A549 (cell line): ENCODE measurements at regions not wholly inside any gene's neighbourhood (a gene's known extent, or its start where the extent isn't known, plus 50 kb on each side); places are given as distances from the start of the nearest gene placed in this dataset.
A peak's percentile ranks its signal among the peaks of the same experiment; 100 is the strongest.

Experiments
- ATAC-seq, 2 experiments: fragments of 200-7000 bp in 1 of 2; fragments of >200 bp in 1 of 2; cut with Nextera tagmentation in 1 of 2; cut with Tn5 transposase in 1 of 2; 3 replicates each; pipeline versions ENCODE4 v1.8.0 to v1.9.1; 2018 to 2020; ENCODE audit warnings: mild to moderate bottlenecking in 1 of 2, moderate library complexity in 1 of 2
- CTCF ChIA-PET: fragments of 300-600 bp; sonication (Branson Sonifier 250); formaldehyde crosslinking; extraction: SDS; loops from one replicate; lab custom pipeline; 2021; ENCODE audit warnings: antibody characterized with exemption, inconsistent platforms; lab: Yijun Ruan, JAX
- POLR2A ChIA-PET: fragments of 350-600 bp; formaldehyde crosslinking; extraction: SDS; loops from one replicate; lab custom pipeline; 2021; ENCODE audit warnings: antibody characterized with exemption, inconsistent platforms; lab: Yijun Ruan, JAX
- DNase-seq, 2 experiments: peaks; one replicate each; pipeline versions ENCODE4 v3.0.0 to v3.0.0-alpha.2; 2011 to 2016; ENCODE audit warnings: low read depth in 1 of 2, low spot score in 1 of 2
- FAIRE-seq: peaks from 2 replicates; lab custom pipeline; 2011; peaks lifted over from hg19 to GRCh38; lab: Jason Lieb, UNC
- H3K27ac ChIP-seq, 2 experiments: fragments of >200 bp; sonication (Bioruptor Twin); formaldehyde crosslinking; 3 replicates each; pipeline ENCODE4 v1.5.1; 2016 to 2017
- H3K4me1 ChIP-seq: fragments of >200 bp; sonication (Bioruptor Twin); formaldehyde crosslinking; 3 replicates; pipeline ENCODE4 v1.6.1; 2016
- H3K4me2 ChIP-seq: fragments of >200 bp; sonication (Bioruptor Twin); formaldehyde crosslinking; 3 replicates; pipeline ENCODE4 v1.6.1; 2016
- H3K4me3 ChIP-seq: fragments of >200 bp; sonication (Bioruptor Twin); formaldehyde crosslinking; 3 replicates; pipeline ENCODE4 v1.5.1; 2016
- H3K9me3 ChIP-seq: fragments of >200 bp; sonication (Bioruptor Twin); formaldehyde crosslinking; 3 replicates; pipeline ENCODE4 v1.6.1; 2016
- ATOH8 ChIP-seq: fragments of 250-450 bp; sonication (Bioruptor Pico); IDR thresholded peaks from 2 replicates; pipeline ENCODE4 v1.5.0; 2020; ENCODE audit warnings: low read depth, mild to moderate bottlenecking, moderate library complexity
- BCL3 ChIP-seq: fragments of >200 bp; sonication (Bioruptor Twin); formaldehyde crosslinking; IDR thresholded peaks from 3 replicates; pipeline ENCODE4 v1.6.1; 2016
- CBX2 ChIP-seq: fragments of 200-600 bp; sonication (generic); IDR thresholded peaks from 2 replicates; pipeline ENCODE4 v1.6.1; 2016; ENCODE audit warnings: low read depth, mild to moderate bottlenecking, borderline replicate concordance
- CHD2 ChIP-seq: fragments of 150-350 bp; IDR thresholded peaks from 2 replicates; pipeline ENCODE4 v1.6.1; 2014; ENCODE audit warnings: low read length; ENCODE audit not compliant: partially characterized antibody
- CHD4 ChIP-seq: fragments of 200-600 bp; sonication (generic); IDR thresholded peaks from 2 replicates; pipeline ENCODE4 v1.6.1; 2016; ENCODE audit warnings: antibody characterized with exemption, mild to moderate bottlenecking, borderline replicate concordance
- E2F6 ChIP-seq: IDR thresholded peaks from 2 replicates; pipeline ENCODE4 v1.6.1; 2012; ENCODE audit warnings: low read depth, borderline replicate concordance
- EHF ChIP-seq: fragments of 250-450 bp; sonication (Bioruptor Pico); IDR thresholded peaks from 2 replicates; pipeline ENCODE4 v1.5.0; 2020; ENCODE audit warnings: mild to moderate bottlenecking
- EHMT2 ChIP-seq: fragments of 200-600 bp; sonication (generic); IDR thresholded peaks from 2 replicates; pipeline ENCODE4 v1.6.1; 2016; ENCODE audit warnings: antibody characterized with exemption, low read depth, mild to moderate bottlenecking, moderate library complexity
- ELK1 ChIP-seq: fragments of 150-350 bp; IDR thresholded peaks from 2 replicates; pipeline ENCODE4 v1.6.1; 2014; ENCODE audit warnings: low read depth, mild to moderate bottlenecking, low read length
- EP300 ChIP-seq, 2 experiments: fragments of >200 bp; sonication (Bioruptor Twin); formaldehyde crosslinking; IDR thresholded peaks; 2 replicates in 1 of 2; 3 replicates in 1 of 2; pipeline ENCODE4 v1.6.1; 2016 to 2017
- FOSL2 ChIP-seq, 2 experiments: fragments of 450-650 bp in 1 of 2; fragments of >200 bp in 1 of 2; sonication (Bioruptor Twin) in 1 of 2; formaldehyde crosslinking; IDR thresholded peaks; 2 replicates each; pipeline versions ENCODE4 v1.5.0 to v1.6.1; 2016 to 2020; ENCODE audit warnings: mild to moderate bottlenecking in 1 of 2, moderate library complexity in 1 of 2
- GATA3 ChIP-seq: IDR thresholded peaks from 2 replicates; pipeline ENCODE4 v1.6.1; 2012; ENCODE audit warnings: borderline replicate concordance
- HDAC2 ChIP-seq: fragments of 200-600 bp; sonication (generic); IDR thresholded peaks from 2 replicates; pipeline ENCODE4 v1.6.1; 2016
- HES2 ChIP-seq: fragments of >200 bp; sonication (Bioruptor Twin); formaldehyde crosslinking; IDR thresholded peaks from 2 replicates; pipeline ENCODE4 v1.6.1; 2016
- HEYL ChIP-seq: fragments of 250-450 bp; sonication (Bioruptor Pico); IDR thresholded peaks from 2 replicates; pipeline ENCODE4 v1.8.0; 2021; ENCODE audit warnings: mild to moderate bottlenecking, moderate library complexity
- HOXA7 ChIP-seq: fragments of 250-450 bp; sonication (Bioruptor Pico); IDR thresholded peaks from 2 replicates; pipeline ENCODE4 v1.5.0; 2020; ENCODE audit warnings: mild to moderate bottlenecking, moderate library complexity
- HOXB13 ChIP-seq: fragments of 250-450 bp; sonication (Bioruptor Pico); IDR thresholded peaks from 2 replicates; pipeline ENCODE4 v1.5.0; 2020; ENCODE audit warnings: low read depth, mild to moderate bottlenecking, moderate library complexity
- KDM1A ChIP-seq: fragments of 200-600 bp; sonication (generic); IDR thresholded peaks from 2 replicates; pipeline ENCODE4 v1.6.1; 2016; ENCODE audit warnings: low read depth, mild to moderate bottlenecking
- MAFK ChIP-seq: fragments of 450-650 bp; IDR thresholded peaks from 2 replicates; pipeline ENCODE4 v1.6.1; 2014; ENCODE audit not compliant: partially characterized antibody
- MAZ ChIP-seq: fragments of 150-350 bp; IDR thresholded peaks from 2 replicates; pipeline ENCODE4 v1.6.1; 2014; ENCODE audit warnings: antibody characterized with exemption, low read depth, low read length, borderline replicate concordance
- PHF8 ChIP-seq: fragments of 200-600 bp; sonication (generic); IDR thresholded peaks from 2 replicates; pipeline ENCODE4 v1.6.1; 2016; ENCODE audit warnings: low read depth, mild to moderate bottlenecking, antibody characterized with exemption, moderate library complexity, borderline replicate concordance
- POLR2A ChIP-seq: IDR thresholded peaks from 2 replicates; pipeline ENCODE4 v1.6.1; 2012; ENCODE audit warnings: mild to moderate bottlenecking, low read length
- RARB ChIP-seq: fragments of 250-450 bp; sonication (Bioruptor Pico); IDR thresholded peaks from 2 replicates; pipeline ENCODE4 v1.8.0; 2021; ENCODE audit warnings: mild to moderate bottlenecking, moderate library complexity
- RCOR1 ChIP-seq: fragments of 150-350 bp; IDR thresholded peaks from 2 replicates; pipeline ENCODE4 v1.6.1; 2014; ENCODE audit warnings: antibody characterized with exemption, low read length, low read depth
- RNF2 ChIP-seq: fragments of 200-600 bp; sonication (generic); IDR thresholded peaks from 2 replicates; pipeline ENCODE4 v1.6.1; 2016; ENCODE audit warnings: low read depth, mild to moderate bottlenecking, antibody characterized with exemption, moderate library complexity, borderline replicate concordance
- SMC3 ChIP-seq: fragments of >200 bp; sonication (Bioruptor Twin); formaldehyde crosslinking; IDR thresholded peaks from 3 replicates; pipeline ENCODE4 v1.6.1; 2018; ENCODE audit warnings: inconsistent platforms
- ZC3H11A ChIP-seq: fragments of 450-650 bp; IDR thresholded peaks from 2 replicates; pipeline ENCODE4 v1.6.1; 2014; ENCODE audit warnings: antibody characterized with exemption, mild to moderate bottlenecking
- ZSCAN20 ChIP-seq: fragments of 250-450 bp; sonication (Bioruptor Pico); IDR thresholded peaks from 2 replicates; pipeline ENCODE4 v1.8.0; 2022; ENCODE audit warnings: mild to moderate bottlenecking, moderate library complexity
- WGBS: methylation state at CpG from one replicate; pipeline ENCODE4 v1.1.6; 2017; ENCODE audit errors: missing lambda C conversion rate; 5-methylcytosine and 5-hydroxymethylcytosine counted together

GRCh38 chr9:88233091-88233490 lies 94.8 kb upstream of the SPATA31C2 start:
- TF ChIP-seq MAFK (no peak), PHF8 (no peak), EHF (CRISPR knock-in tag) (no peak), GATA3 (no peak), E2F6 (no peak), HOXA7 (CRISPR knock-in tag) (no peak), POLR2A (no peak), CHD2 (no peak), KDM1A (no peak), EHMT2 (no peak), EP300 (IDR thresholded peaks at IDR 0.05) (no peak), HDAC2 (no peak), ELK1 (no peak), RNF2 (no peak), HEYL (CRISPR knock-in tag) (no peak), ZC3H11A (no peak), HES2 (no peak), MAZ (no peak), BCL3 (no peak)
- POLR2A ChIA-PET = no interaction called here
- no peak for ATAC-seq
- DNase-seq = no peak
- H3K27ac ChIP-seq = no peak overlapping the region
- 60% methylated on average over 1 of the region's 2 CpGs for WGBS
- CTCF ChIA-PET = no interaction called here
- no peak for FAIRE-seq
- H3K4me2 ChIP-seq = no peak overlapping the region
- H3K4me1 ChIP-seq = no peaks in the 10 kb centered on the region
- H3K4me3 ChIP-seq = no peak overlapping the region
- H3K9me3 ChIP-seq = peaks cover 9% of the 10 kb centered on the region; the same call in 2 of the 3 replicates

- no peaks in the 10 kb centered on the region for H3K4me1 ChIP-seq
- H3K27ac ChIP-seq = no peak overlapping the region
- H3K4me3 ChIP-seq = no peak overlapping the region
- WGBS = 52% methylated on average over 2 of the region's 2 CpGs
- ATAC-seq (no peak), DNase-seq (no peak), FAIRE-seq (no peak)
- POLR2A ChIA-PET = no interaction called here
- H3K9me3 ChIP-seq = peaks cover 9% of the 10 kb centered on the region; the same call in 2 of the 3 replicates
- no peak overlapping the region for H3K4me2 ChIP-seq
- no peak for TF ChIP-seq ATOH8 (CRISPR knock-in tag)
- no peak for TF ChIP-seq CBX2
- no peak for TF ChIP-seq ZSCAN20 (CRISPR knock-in tag)
- no peak for TF ChIP-seq SMC3
- TF ChIP-seq HOXB13 = no peak
- TF ChIP-seq RCOR1 = no peak
- TF ChIP-seq RARB (CRISPR knock-in tag) = no peak
- no peak for TF ChIP-seq FOSL2 (IDR thresholded peaks at IDR 0.05)
- 0 out of 2 replicates have a peak, but pooled peaks have one; percentile 14 for TF ChIP-seq FOSL2 (CRISPR knock-in tag; IDR thresholded peaks at IDR 0.05)
- TF ChIP-seq CHD4 = no peak
- CTCF ChIA-PET = no interaction called here
Observed at GRCh38 chr9:88230612-88231011, 92.3 kb upstream of the SPATA31C2 start.
